ENCODE measurements at regions not wholly inside any gene's neighbourhood (a gene's known extent, or its start where the extent isn't known, plus 50 kb on each side); places are given as distances from the start of the nearest gene placed in this dataset.
A peak's percentile ranks its signal among the peaks of the same experiment; 100 is the strongest.

DNA sequence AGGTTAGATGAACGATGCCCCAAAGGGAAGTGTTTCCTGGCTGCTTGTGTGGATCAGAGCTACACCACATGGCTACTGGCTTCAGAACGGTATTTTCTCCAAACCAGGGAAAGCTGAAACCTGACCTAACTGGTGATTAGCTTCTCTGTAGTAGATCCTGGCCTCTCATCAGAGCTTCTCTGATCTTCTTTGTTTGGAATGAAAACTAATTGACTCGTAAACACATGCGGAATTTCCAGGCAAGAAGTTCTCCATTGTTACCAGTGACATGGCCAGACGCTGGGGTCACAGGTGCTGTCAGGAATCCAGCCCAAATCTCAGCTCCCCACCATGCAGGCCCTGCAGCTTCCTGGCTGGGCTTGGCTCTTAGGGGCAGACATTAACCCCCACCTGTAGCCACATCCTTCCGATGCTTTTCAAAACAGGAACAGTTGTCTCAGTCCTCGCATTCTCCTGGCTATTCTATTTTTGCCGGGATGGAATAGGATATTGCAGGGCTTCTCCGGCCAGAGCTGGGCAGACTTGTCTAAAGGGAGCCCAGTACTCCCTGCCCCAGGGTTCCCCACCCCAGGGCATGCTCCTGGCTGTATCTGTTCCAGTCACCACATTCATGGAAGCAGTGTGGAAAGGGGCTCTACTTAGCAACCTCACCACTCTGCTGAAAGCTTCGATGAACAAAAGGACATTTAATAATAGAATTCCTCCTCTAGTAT is 305.4 kb upstream of the F9 start:
- H4K20me1 ChIP-seq (replicated peaks in 1 of 2; ENCODE audit: control insufficient read depth in 1 of 2, insufficient read depth in 2 of 2, low read length in 2 of 2), result no peaks in the 10 kb centered on the region
- no peak overlapping the region for H3K4ac ChIP-seq (replicated peaks; ENCODE audit: insufficient read length, low read depth, low read length)
- no peak overlapping the region for H2AFZ ChIP-seq (ENCODE audit: low read length)
- H3K36me3 ChIP-seq (ENCODE audit: control insufficient read depth in 2 of 4, insufficient read depth in 4 of 4, low read length in 3 of 4), result no peaks in the 10 kb centered on the region
- no peak overlapping the region for H2BK15ac ChIP-seq (ENCODE audit: low read length)
- no peak overlapping the region for H2AK5ac ChIP-seq (ENCODE audit: low read depth, low read length)
- no peak overlapping the region for H4K8ac ChIP-seq (ENCODE audit: extremely low read depth, insufficient read depth, low read length)
- H3K23ac ChIP-seq (ENCODE audit: insufficient read length), result no peak overlapping the region
- DNase-seq (ENCODE audit: low read depth in 1 of 2, low spot score in 2 of 2) (peak; percentile 50 to 54), FAIRE-seq (peak; percentile 96)
- no peak overlapping the region for H3K14ac ChIP-seq (ENCODE audit: insufficient read length)
- no peak overlapping the region for H2BK5ac ChIP-seq (ENCODE audit: low read depth, low read length)
- H2BK120ac ChIP-seq (replicated peaks; ENCODE audit: low read depth, low read length), result no peak overlapping the region
- no peaks in the 10 kb centered on the region for H3K9me3 ChIP-seq (ENCODE audit: insufficient read depth in 2 of 2, low read depth in 1 of 2, low read length in 1 of 2)
- H2BK20ac ChIP-seq (ENCODE audit: low read length), result no peak overlapping the region
- WGBS, 2 experiments (ENCODE audit: extremely low coverage in 1 of 2, insufficient coverage in 1 of 2, insufficient read length in 1 of 2, insufficient replicate concordance in 2 of 2, low coverage in 1 of 2, low lambda C conversion rate in 2 of 2, missing lambda C conversion rate in 1 of 2), result 9% methylated on average over 8 of the region's 10 CpGs; no CpG with 5 or more reads in 1 of the 2 experiments
- no peaks in the 10 kb centered on the region for H3K23me2 ChIP-seq (ENCODE audit: low read depth, low read length)
- H3K4me1 ChIP-seq (replicated peaks in 1 of 4; ENCODE audit: control insufficient read depth in 3 of 4, insufficient read depth in 4 of 4, low read length in 3 of 4), result peaks cover 0 to 2% (median 2%) of the 10 kb centered on the region in 4 experiments; a peak in 4 of 7 replicates
- H3K18ac ChIP-seq (ENCODE audit: extremely low read depth, low read length), result no peak overlapping the region; the same call in 1 of the 2 replicates
- H3K79me1 ChIP-seq (ENCODE audit: low read depth, low read length), result no peaks in the 10 kb centered on the region
- H3K27ac ChIP-seq (ENCODE audit: low read depth, low read length), result no peak overlapping the region
- H3K27me3 ChIP-seq (replicated peaks in 1 of 4; ENCODE audit: control insufficient read depth in 3 of 4, extremely low read depth in 1 of 4, insufficient read depth in 3 of 4, low read length in 3 of 4), result no peaks in the 10 kb centered on the region; a peak in 1 of 7 replicates
- H3K4me2 ChIP-seq (ENCODE audit: insufficient read depth in 1 of 2, low read depth in 2 of 2, low read length in 2 of 2), result peak overlapping the region; percentile 27 to 46; a peak in 3 of 4 replicates
- ChIA-PET CTCF (ENCODE audit: partially characterized antibody) (interaction anchor here (0.7 to 1.3 kb wide), 5 partner anchors 16 to 865 kb away, joined by 3 to 4 read pairs (median 4); no protein-coding TSS in a partner anchor), POLR2A (ENCODE audit: partially characterized antibody) (no interaction called here)
- H4K91ac ChIP-seq (replicated peaks; ENCODE audit: insufficient read length, low read length), result no peak overlapping the region
- no peak overlapping the region for H4K5ac ChIP-seq (ENCODE audit: insufficient read length, low read depth, low read length)
- no peak overlapping the region; a peak in 1 of 7 replicates for H3K9ac ChIP-seq (replicated peaks in 1 of 4; ENCODE audit: extremely low read depth in 1 of 4, low read depth in 3 of 4, low read length in 3 of 4)
- H3K56ac ChIP-seq (replicated peaks; ENCODE audit: insufficient read length, low read depth, low read length), result no peak overlapping the region
- no peaks in the 10 kb centered on the region for H3K79me2 ChIP-seq (ENCODE audit: control insufficient read depth in 1 of 2, insufficient read depth in 2 of 2, low read length in 2 of 2)
- H2BK12ac ChIP-seq (ENCODE audit: low read depth, low read length), result no peak overlapping the region
- H3K4me3 ChIP-seq (ENCODE audit: extremely low read depth in 1 of 4, insufficient read depth in 2 of 4, low read depth in 3 of 4, low read length in 4 of 4), result peak overlapping the region in 1 of 4 experiments; percentile 15; a peak in 1 of 8 replicates
- no peak for TF ChIP-seq BACH1 (IDR thresholded peaks at IDR 0.05; ENCODE audit: low read length)
- peak; percentile 87 for TF ChIP-seq NANOG (IDR thresholded peaks at IDR 0.05; ENCODE audit: insufficient read depth, low read depth, low read length, poor library complexity, severe bottlenecking)
- peak; percentile 80; the same call in 1 of the 2 replicates for TF ChIP-seq TCF12 (IDR thresholded peaks at IDR 0.05; ENCODE audit: low read depth, low read length)
- 0 out of 2 replicates have a peak, but pooled peaks have one; percentile 27 for TF ChIP-seq TAF1 (IDR thresholded peaks at IDR 0.05; ENCODE audit: low read depth, low read length)
- no peak for TF ChIP-seq SIRT6 (IDR thresholded peaks at IDR 0.05; ENCODE audit: low read length)
- no peak for TF ChIP-seq BCL11A (IDR thresholded peaks at IDR 0.05; ENCODE audit: low read depth in 2 of 2, low read length in 2 of 2)
- no peak for TF ChIP-seq TAF7 (optimal IDR thresholded peaks at IDR 0.05; ENCODE audit: borderline replicate concordance, low read depth, low read length)
- TF ChIP-seq MAFK (IDR thresholded peaks at IDR 0.05; ENCODE audit: low read depth, low read length), result no peak
- no peak for TF ChIP-seq SP2 (IDR thresholded peaks at IDR 0.05; ENCODE audit: low read length)
- TF ChIP-seq KDM4A (IDR thresholded peaks at IDR 0.05; ENCODE audit: low read depth, low read length, severe bottlenecking), result no peak
- no peak for TF ChIP-seq EZH2 (IDR thresholded peaks at IDR 0.05; ENCODE audit: low read depth, low read length, severe bottlenecking)
- no peak for TF ChIP-seq CEBPB (IDR thresholded peaks at IDR 0.05; ENCODE audit: low read depth, low read length)
- TF ChIP-seq SRF (IDR thresholded peaks at IDR 0.05; ENCODE audit: low read depth, low read length), result no peak
